ENCODE measurements at regions not wholly inside any gene's neighbourhood (a gene's known extent, or its start where the extent isn't known, plus 50 kb on each side); places are given as distances from the start of the nearest gene placed in this dataset.

GRCh38 chr15:29480949-29481348 lies 211.3 kb upstream of the NSMCE3 start:
- no peak overlapping the region for H3K27ac ChIP-seq (ENCODE audit: low read length)
- H3K9me3 ChIP-seq (ENCODE audit: control insufficient read depth, low read depth, low read length): no peaks in the 10 kb centered on the region
- H3K4me3 ChIP-seq (ENCODE audit: low read length): no peak overlapping the region
- no peaks in the 10 kb centered on the region for H3K36me3 ChIP-seq (ENCODE audit: control insufficient read depth, low read depth, low read length)
- no peaks in the 10 kb centered on the region for H3K27me3 ChIP-seq (ENCODE audit: control insufficient read depth, insufficient read depth, low read length)
- H3K9ac ChIP-seq (ENCODE audit: low read length): no peak overlapping the region
- no peaks in the 10 kb centered on the region for H3K4me1 ChIP-seq (ENCODE audit: control insufficient read depth, low read depth, low read length)

- H3K9ac ChIP-seq (ENCODE audit: low read length): no peak overlapping the region
- no peaks in the 10 kb centered on the region for H3K36me3 ChIP-seq (ENCODE audit: control insufficient read depth, low read depth, low read length)
- no peak overlapping the region for H3K27ac ChIP-seq (ENCODE audit: low read length)
- H3K4me1 ChIP-seq (ENCODE audit: control insufficient read depth, low read depth, low read length): no peaks in the 10 kb centered on the region
- H3K27me3 ChIP-seq (ENCODE audit: control insufficient read depth, insufficient read depth, low read length): no peaks in the 10 kb centered on the region
- H3K4me3 ChIP-seq (ENCODE audit: low read length): no peak overlapping the region
- H3K9me3 ChIP-seq (ENCODE audit: control insufficient read depth, low read depth, low read length): no peaks in the 10 kb centered on the region
Measured at GRCh38 chr15:29480278-29480677, 210.7 kb upstream of the NSMCE3 start.

GRCh38 chr15:29477256-29477655 lies 207.6 kb upstream of the NSMCE3 start:
- Histone ChIP-seq H3K27me3 (ENCODE audit: control insufficient read depth, insufficient read depth, low read length) (no peaks in the 10 kb centered on the region), H3K4me1 (ENCODE audit: control insufficient read depth, low read depth, low read length) (no peaks in the 10 kb centered on the region), H3K9me3 (ENCODE audit: control insufficient read depth, low read depth, low read length) (no peaks in the 10 kb centered on the region), H3K4me3 (ENCODE audit: low read length) (no peak overlapping the region), H3K27ac (ENCODE audit: low read length) (no peak overlapping the region), H3K9ac (ENCODE audit: low read length) (no peak overlapping the region), H3K36me3 (ENCODE audit: control insufficient read depth, low read depth, low read length) (no peaks in the 10 kb centered on the region)

GRCh38 chr15:29476503-29477080 lies 207.0 kb upstream of the NSMCE3 start:
- Histone ChIP-seq H3K4me3 (ENCODE audit: low read length) (no peak overlapping the region), H3K4me1 (ENCODE audit: control insufficient read depth, low read depth, low read length) (peaks cover 2% of the 10 kb centered on the region), H3K9ac (ENCODE audit: low read length) (no peak overlapping the region), H3K9me3 (ENCODE audit: control insufficient read depth, low read depth, low read length) (no peaks in the 10 kb centered on the region), H3K27me3 (ENCODE audit: control insufficient read depth, insufficient read depth, low read length) (no peaks in the 10 kb centered on the region), H3K27ac (ENCODE audit: low read length) (no peak overlapping the region), H3K36me3 (ENCODE audit: control insufficient read depth, low read depth, low read length) (no peaks in the 10 kb centered on the region)

GRCh38 chr15:29475096-29475495 lies 205.5 kb upstream of the NSMCE3 start:
- Histone ChIP-seq H3K27ac (ENCODE audit: low read length) (no peak overlapping the region), H3K4me3 (ENCODE audit: low read length) (no peak overlapping the region), H3K9me3 (ENCODE audit: control insufficient read depth, low read depth, low read length) (no peaks in the 10 kb centered on the region), H3K9ac (ENCODE audit: low read length) (no peak overlapping the region), H3K36me3 (ENCODE audit: control insufficient read depth, low read depth, low read length) (no peaks in the 10 kb centered on the region), H3K27me3 (ENCODE audit: control insufficient read depth, insufficient read depth, low read length) (no peaks in the 10 kb centered on the region), H3K4me1 (ENCODE audit: control insufficient read depth, low read depth, low read length) (peaks cover 4% of the 10 kb centered on the region)

- H3K9me3 ChIP-seq (ENCODE audit: control insufficient read depth, low read depth, low read length): no peaks in the 10 kb centered on the region
- H3K27me3 ChIP-seq (ENCODE audit: control insufficient read depth, insufficient read depth, low read length): no peaks in the 10 kb centered on the region
- no peak overlapping the region for H3K9ac ChIP-seq (ENCODE audit: low read length)
- peaks cover 4% of the 10 kb centered on the region for H3K4me1 ChIP-seq (ENCODE audit: control insufficient read depth, low read depth, low read length)
- H3K36me3 ChIP-seq (ENCODE audit: control insufficient read depth, low read depth, low read length): no peaks in the 10 kb centered on the region
- no peak overlapping the region for H3K4me3 ChIP-seq (ENCODE audit: low read length)
- no peak overlapping the region for H3K27ac ChIP-seq (ENCODE audit: low read length)
Measured at GRCh38 chr15:29473621-29474105, 204.0 kb upstream of the NSMCE3 start.

- no peaks in the 10 kb centered on the region for H3K36me3 ChIP-seq (ENCODE audit: control insufficient read depth, low read depth, low read length)
- peaks cover 4% of the 10 kb centered on the region for H3K4me1 ChIP-seq (ENCODE audit: control insufficient read depth, low read depth, low read length)
- H3K27me3 ChIP-seq (ENCODE audit: control insufficient read depth, insufficient read depth, low read length): no peaks in the 10 kb centered on the region
- no peak overlapping the region for H3K4me3 ChIP-seq (ENCODE audit: low read length)
- no peak overlapping the region for H3K27ac ChIP-seq (ENCODE audit: low read length)
- no peaks in the 10 kb centered on the region for H3K9me3 ChIP-seq (ENCODE audit: control insufficient read depth, low read depth, low read length)
- no peak overlapping the region for H3K9ac ChIP-seq (ENCODE audit: low read length)
Measured at GRCh38 chr15:29472901-29473445, 203.4 kb upstream of the NSMCE3 start.

- H3K9ac ChIP-seq (ENCODE audit: low read length): no peak overlapping the region
- H3K9me3 ChIP-seq (ENCODE audit: control insufficient read depth, low read depth, low read length): no peaks in the 10 kb centered on the region
- H3K36me3 ChIP-seq (ENCODE audit: control insufficient read depth, low read depth, low read length): no peaks in the 10 kb centered on the region
- H3K4me1 ChIP-seq (ENCODE audit: control insufficient read depth, low read depth, low read length): peaks cover 4% of the 10 kb centered on the region
- H3K4me3 ChIP-seq (ENCODE audit: low read length): no peak overlapping the region
- no peak overlapping the region for H3K27ac ChIP-seq (ENCODE audit: low read length)
- H3K27me3 ChIP-seq (ENCODE audit: control insufficient read depth, insufficient read depth, low read length): no peaks in the 10 kb centered on the region
Measured at GRCh38 chr15:29471757-29472156, 202.1 kb upstream of the NSMCE3 start.

GRCh38 chr15:29471306-29471705 lies 201.7 kb upstream of the NSMCE3 start:
- Histone ChIP-seq H3K4me3 (ENCODE audit: low read length) (no peak overlapping the region), H3K4me1 (ENCODE audit: control insufficient read depth, low read depth, low read length) (peaks cover 4% of the 10 kb centered on the region), H3K27me3 (ENCODE audit: control insufficient read depth, insufficient read depth, low read length) (no peaks in the 10 kb centered on the region), H3K9me3 (ENCODE audit: control insufficient read depth, low read depth, low read length) (no peaks in the 10 kb centered on the region), H3K9ac (ENCODE audit: low read length) (no peak overlapping the region), H3K36me3 (ENCODE audit: control insufficient read depth, low read depth, low read length) (no peaks in the 10 kb centered on the region), H3K27ac (ENCODE audit: low read length) (no peak overlapping the region)

GRCh38 chr15:29470794-29471193 lies 201.2 kb upstream of the NSMCE3 start:
- Histone ChIP-seq H3K36me3 (ENCODE audit: control insufficient read depth, low read depth, low read length) (no peaks in the 10 kb centered on the region), H3K27ac (ENCODE audit: low read length) (no peak overlapping the region), H3K9ac (ENCODE audit: low read length) (no peak overlapping the region)

GRCh38 chr15:29470311-29470710 lies 200.7 kb upstream of the NSMCE3 start:
- Histone ChIP-seq H3K36me3 (ENCODE audit: control insufficient read depth, low read depth, low read length) (no peaks in the 10 kb centered on the region), H3K9ac (ENCODE audit: low read length) (no peak overlapping the region), H3K27ac (ENCODE audit: low read length) (no peak overlapping the region)

More at GRCh38 chr15:29470794-29471193, 201.2 kb upstream of the NSMCE3 start:
- no peak overlapping the region for H3K4me3 ChIP-seq (ENCODE audit: low read length)
- peaks cover 4% of the 10 kb centered on the region for H3K4me1 ChIP-seq (ENCODE audit: control insufficient read depth, low read depth, low read length)
- H3K9me3 ChIP-seq (ENCODE audit: control insufficient read depth, low read depth, low read length): no peaks in the 10 kb centered on the region
- no peaks in the 10 kb centered on the region for H3K27me3 ChIP-seq (ENCODE audit: control insufficient read depth, insufficient read depth, low read length)

GRCh38 chr15:29468899-29469298 lies 199.3 kb upstream of the NSMCE3 start:
- no peaks in the 10 kb centered on the region for H3K27me3 ChIP-seq (ENCODE audit: control insufficient read depth, insufficient read depth, low read length)
- no peaks in the 10 kb centered on the region for H3K9me3 ChIP-seq (ENCODE audit: control insufficient read depth, low read depth, low read length)
- no peak overlapping the region for H3K9ac ChIP-seq (ENCODE audit: low read length)
- no peak overlapping the region for H3K4me3 ChIP-seq (ENCODE audit: low read length)
- no peaks in the 10 kb centered on the region for H3K36me3 ChIP-seq (ENCODE audit: control insufficient read depth, low read depth, low read length)
- peaks cover 4% of the 10 kb centered on the region for H3K4me1 ChIP-seq (ENCODE audit: control insufficient read depth, low read depth, low read length)
- no peak overlapping the region for H3K27ac ChIP-seq (ENCODE audit: low read length)

More at GRCh38 chr15:29470311-29470710, 200.7 kb upstream of the NSMCE3 start:
- H3K4me3 ChIP-seq (ENCODE audit: low read length): no peak overlapping the region
- no peaks in the 10 kb centered on the region for H3K9me3 ChIP-seq (ENCODE audit: control insufficient read depth, low read depth, low read length)
- H3K4me1 ChIP-seq (ENCODE audit: control insufficient read depth, low read depth, low read length): peaks cover 4% of the 10 kb centered on the region
- no peaks in the 10 kb centered on the region for H3K27me3 ChIP-seq (ENCODE audit: control insufficient read depth, insufficient read depth, low read length)

All from iPS-18a (cell line).